ENCODE measurements at regions not wholly inside any gene's neighbourhood (a gene's known extent, or its start where the extent isn't known, plus 50 kb on each side); places are given as distances from the start of the nearest gene placed in this dataset.

DNA sequence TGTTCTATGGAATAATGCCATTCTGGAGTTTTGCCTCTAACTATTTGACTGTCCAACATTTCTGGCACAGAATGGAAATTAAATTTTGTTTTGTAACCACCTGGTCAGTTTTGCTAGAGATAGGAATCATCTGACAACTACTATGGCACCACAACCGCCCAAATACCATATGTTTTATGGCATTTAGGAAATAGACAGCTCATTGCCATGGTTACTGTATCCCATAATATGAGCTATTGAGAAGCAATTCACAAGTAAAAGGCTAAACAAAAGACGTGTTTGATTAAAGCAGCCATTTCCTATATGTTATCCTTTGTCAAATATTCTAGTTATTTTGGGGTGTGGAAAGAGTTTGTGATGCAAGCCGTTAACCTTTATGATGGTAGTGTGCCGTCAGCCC, 1105.3 kb upstream of the LCORL start:
- TF ChIP-seq PPARA (CRISPR knock-in tag; IDR thresholded peaks at IDR 0.05; ENCODE audit: borderline replicate concordance) (no peak), BACH2 (CRISPR knock-in tag; IDR thresholded peaks at IDR 0.05; ENCODE audit: borderline replicate concordance) (no peak), OSR1 (CRISPR knock-in tag; IDR thresholded peaks at IDR 0.05) (no peak), ISL1 (CRISPR knock-in tag; IDR thresholded peaks at IDR 0.05) (no peak), TOX (CRISPR knock-in tag; IDR thresholded peaks at IDR 0.05; ENCODE audit: borderline replicate concordance) (no peak)
- TF ChIP-seq, protein P1, sequence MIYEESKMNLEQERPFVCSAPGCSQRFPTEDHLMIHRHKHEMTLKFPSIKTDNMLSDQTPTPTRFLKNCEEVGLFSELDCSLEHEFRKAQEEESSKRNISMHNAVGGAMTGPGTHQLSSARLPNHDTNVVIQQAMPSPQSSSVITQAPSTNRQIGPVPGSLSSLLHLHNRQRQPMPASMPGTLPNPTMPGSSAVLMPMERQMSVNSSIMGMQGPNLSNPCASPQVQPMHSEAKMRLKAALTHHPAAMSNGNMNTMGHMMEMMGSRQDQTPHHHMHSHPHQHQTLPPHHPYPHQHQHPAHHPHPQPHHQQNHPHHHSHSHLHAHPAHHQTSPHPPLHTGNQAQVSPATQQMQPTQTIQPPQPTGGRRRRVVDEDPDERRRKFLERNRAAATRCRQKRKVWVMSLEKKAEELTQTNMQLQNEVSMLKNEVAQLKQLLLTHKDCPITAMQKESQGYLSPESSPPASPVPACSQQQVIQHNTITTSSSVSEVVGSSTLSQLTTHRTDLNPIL (CRISPR knock-in tag; IDR thresholded peaks at IDR 0.05; ENCODE audit: low read depth): no peak
- TF ChIP-seq, protein P2, sequence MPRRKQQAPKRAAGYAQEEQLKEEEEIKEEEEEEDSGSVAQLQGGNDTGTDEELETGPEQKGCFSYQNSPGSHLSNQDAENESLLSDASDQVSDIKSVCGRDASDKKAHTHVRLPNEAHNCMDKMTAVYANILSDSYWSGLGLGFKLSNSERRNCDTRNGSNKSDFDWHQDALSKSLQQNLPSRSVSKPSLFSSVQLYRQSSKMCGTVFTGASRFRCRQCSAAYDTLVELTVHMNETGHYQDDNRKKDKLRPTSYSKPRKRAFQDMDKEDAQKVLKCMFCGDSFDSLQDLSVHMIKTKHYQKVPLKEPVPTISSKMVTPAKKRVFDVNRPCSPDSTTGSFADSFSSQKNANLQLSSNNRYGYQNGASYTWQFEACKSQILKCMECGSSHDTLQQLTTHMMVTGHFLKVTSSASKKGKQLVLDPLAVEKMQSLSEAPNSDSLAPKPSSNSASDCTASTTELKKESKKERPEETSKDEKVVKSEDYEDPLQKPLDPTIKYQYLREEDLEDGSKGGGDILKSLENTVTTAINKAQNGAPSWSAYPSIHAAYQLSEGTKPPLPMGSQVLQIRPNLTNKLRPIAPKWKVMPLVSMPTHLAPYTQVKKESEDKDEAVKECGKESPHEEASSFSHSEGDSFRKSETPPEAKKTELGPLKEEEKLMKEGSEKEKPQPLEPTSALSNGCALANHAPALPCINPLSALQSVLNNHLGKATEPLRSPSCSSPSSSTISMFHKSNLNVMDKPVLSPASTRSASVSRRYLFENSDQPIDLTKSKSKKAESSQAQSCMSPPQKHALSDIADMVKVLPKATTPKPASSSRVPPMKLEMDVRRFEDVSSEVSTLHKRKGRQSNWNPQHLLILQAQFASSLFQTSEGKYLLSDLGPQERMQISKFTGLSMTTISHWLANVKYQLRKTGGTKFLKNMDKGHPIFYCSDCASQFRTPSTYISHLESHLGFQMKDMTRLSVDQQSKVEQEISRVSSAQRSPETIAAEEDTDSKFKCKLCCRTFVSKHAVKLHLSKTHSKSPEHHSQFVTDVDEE (CRISPR knock-in tag; IDR thresholded peaks at IDR 0.05): no peak
- TF ChIP-seq, protein P3, sequence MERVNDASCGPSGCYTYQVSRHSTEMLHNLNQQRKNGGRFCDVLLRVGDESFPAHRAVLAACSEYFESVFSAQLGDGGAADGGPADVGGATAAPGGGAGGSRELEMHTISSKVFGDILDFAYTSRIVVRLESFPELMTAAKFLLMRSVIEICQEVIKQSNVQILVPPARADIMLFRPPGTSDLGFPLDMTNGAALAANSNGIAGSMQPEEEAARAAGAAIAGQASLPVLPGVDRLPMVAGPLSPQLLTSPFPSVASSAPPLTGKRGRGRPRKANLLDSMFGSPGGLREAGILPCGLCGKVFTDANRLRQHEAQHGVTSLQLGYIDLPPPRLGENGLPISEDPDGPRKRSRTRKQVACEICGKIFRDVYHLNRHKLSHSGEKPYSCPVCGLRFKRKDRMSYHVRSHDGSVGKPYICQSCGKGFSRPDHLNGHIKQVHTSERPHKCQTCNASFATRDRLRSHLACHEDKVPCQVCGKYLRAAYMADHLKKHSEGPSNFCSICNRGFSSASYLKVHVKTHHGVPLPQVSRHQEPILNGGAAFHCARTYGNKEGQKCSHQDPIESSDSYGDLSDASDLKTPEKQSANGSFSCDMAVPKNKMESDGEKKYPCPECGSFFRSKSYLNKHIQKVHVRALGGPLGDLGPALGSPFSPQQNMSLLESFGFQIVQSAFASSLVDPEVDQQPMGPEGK (CRISPR knock-in tag; IDR thresholded peaks at IDR 0.05; ENCODE audit: borderline replicate concordance): no peak
- TF ChIP-seq, protein P4, sequence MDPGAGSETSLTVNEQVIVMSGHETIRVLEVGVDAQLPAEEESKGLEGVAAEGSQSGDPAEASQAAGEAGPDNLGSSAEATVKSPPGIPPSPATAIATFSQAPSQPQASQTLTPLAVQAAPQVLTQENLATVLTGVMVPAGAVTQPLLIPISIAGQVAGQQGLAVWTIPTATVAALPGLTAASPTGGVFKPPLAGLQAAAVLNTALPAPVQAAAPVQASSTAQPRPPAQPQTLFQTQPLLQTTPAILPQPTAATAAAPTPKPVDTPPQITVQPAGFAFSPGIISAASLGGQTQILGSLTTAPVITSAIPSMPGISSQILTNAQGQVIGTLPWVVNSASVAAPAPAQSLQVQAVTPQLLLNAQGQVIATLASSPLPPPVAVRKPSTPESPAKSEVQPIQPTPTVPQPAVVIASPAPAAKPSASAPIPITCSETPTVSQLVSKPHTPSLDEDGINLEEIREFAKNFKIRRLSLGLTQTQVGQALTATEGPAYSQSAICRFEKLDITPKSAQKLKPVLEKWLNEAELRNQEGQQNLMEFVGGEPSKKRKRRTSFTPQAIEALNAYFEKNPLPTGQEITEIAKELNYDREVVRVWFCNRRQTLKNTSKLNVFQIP (CRISPR knock-in tag; IDR thresholded peaks at IDR 0.05; ENCODE audit: borderline replicate concordance, low read depth): no peak

All from SK-N-SH treated with all-trans-retinoic acid at 6 μM for 48 hours (cell line).